ENCODE measurements at regions not wholly inside any gene's neighbourhood (a gene's known extent, or its start where the extent isn't known, plus 50 kb on each side); places are given as distances from the start of the nearest gene placed in this dataset.

GRCh38 chr2:128528133-128528532 lies 209.5 kb upstream of the HS6ST1 start:
- no peak for TF ChIP-seq CTCF (IDR thresholded peaks at IDR 0.05)
- TF ChIP-seq ATF3 (CRISPR knock-in tag; conservative IDR thresholded peaks at IDR 0.05), result no peak
- no peak for TF ChIP-seq TCF7 (CRISPR knock-in tag; IDR thresholded peaks at IDR 0.05; ENCODE audit: low read depth)
- no peak for TF ChIP-seq NR1H2 (CRISPR knock-in tag; IDR thresholded peaks at IDR 0.05)
- TF ChIP-seq MYBL2 (CRISPR knock-in tag; IDR thresholded peaks at IDR 0.05), result no peak
- no peak for TF ChIP-seq ZBTB21 (CRISPR knock-in tag; IDR thresholded peaks at IDR 0.05; ENCODE audit: borderline replicate concordance)
- TF ChIP-seq ATF6 (CRISPR knock-in tag; IDR thresholded peaks at IDR 0.05), result no peak
- no peak for TF ChIP-seq ESRRA (CRISPR knock-in tag; IDR thresholded peaks at IDR 0.05; ENCODE audit: borderline replicate concordance)
- TF ChIP-seq ATF1 (CRISPR knock-in tag; IDR thresholded peaks at IDR 0.05), result no peak
- TF ChIP-seq ZNF121 (CRISPR knock-in tag; IDR thresholded peaks at IDR 0.05), result no peak
